WTC11 (cell line): ENCODE measurements at regions not wholly inside any gene's neighbourhood (a gene's known extent, or its start where the extent isn't known, plus 50 kb on each side); places are given as distances from the start of the nearest gene placed in this dataset.

ENCODE experiments used
- ATAC-seq: fragments of 200-7000 bp; cut with Tn5 transposase; 2 replicates; pipeline ENCODE4 v1.10.0; 2021; ENCODE audit warnings: mild to moderate bottlenecking, moderate library complexity
- CTCF ChIA-PET: fragments of 300-600 bp; sonication (Branson Sonifier 250); formaldehyde crosslinking; loops from one replicate; lab custom pipeline; 2021; ENCODE audit warnings: antibody characterized with exemption; lab: Charles Lee
- POLR2A ChIA-PET: fragments of 350-600 bp; sonication (Branson Sonifier 250); formaldehyde crosslinking; loops from one replicate; lab custom pipeline; 2021; ENCODE audit warnings: antibody characterized with exemption; lab: Charles Lee
- DNase-seq: peaks from one replicate; pipeline ENCODE4 v3.0.0; 2021; ENCODE audit warnings: low spot score
- H3K27ac Mint-ChIP-seq: 2 replicates; pipeline ENCODE4 v1.8.0; 2021; ENCODE audit warnings: mixed read lengths
- H3K27me3 Mint-ChIP-seq: 2 replicates; pipeline ENCODE4 v1.8.0; 2021; ENCODE audit warnings: low read depth, mild to moderate bottlenecking, moderate library complexity, mixed read lengths
- H3K36me3 Mint-ChIP-seq: 2 replicates; pipeline ENCODE4 v1.8.0; 2021; ENCODE audit warnings: mixed read lengths
- H3K4me1 Mint-ChIP-seq: 2 replicates; pipeline ENCODE4 v1.8.0; 2022; ENCODE audit warnings: mixed read lengths
- H3K4me3 Mint-ChIP-seq: 2 replicates; pipeline ENCODE4 v1.8.0; 2021; ENCODE audit warnings: mild to moderate bottlenecking, moderate library complexity, mixed read lengths
- H3K9me3 Mint-ChIP-seq: 2 replicates; pipeline ENCODE4 v1.8.0; 2021; ENCODE audit warnings: mixed read lengths
- ATF1 ChIP-seq: sonication (generic); formaldehyde crosslinking; IDR thresholded peaks from 2 replicates; pipeline ENCODE4 v1.8.1; 2023; ENCODE audit warnings: mild to moderate bottlenecking, moderate library complexity, missing genetic modification reagents
- CDX4 ChIP-seq: fragments of 250-450 bp; sonication (Bioruptor Pico); IDR thresholded peaks from 2 replicates; pipeline ENCODE4 v1.9.0; 2021; ENCODE audit warnings: moderate library complexity, mild to moderate bottlenecking, inconsistent platforms, borderline replicate concordance
- E2F5 ChIP-seq: sonication (generic); formaldehyde crosslinking; IDR thresholded peaks from 2 replicates; pipeline ENCODE4 v1.8.1; 2022; ENCODE audit warnings: mild to moderate bottlenecking, moderate library complexity, missing genetic modification reagents
- ESRRA ChIP-seq: sonication (generic); formaldehyde crosslinking; IDR thresholded peaks from 2 replicates; pipeline ENCODE4 v1.8.1; 2022; ENCODE audit warnings: mild to moderate bottlenecking, missing genetic modification reagents, borderline replicate concordance
- ETV6 ChIP-seq: sonication (generic); formaldehyde crosslinking; IDR thresholded peaks from 2 replicates; pipeline ENCODE4 v1.8.1; 2022; ENCODE audit warnings: mild to moderate bottlenecking, missing genetic modification reagents
- FOXK1 ChIP-seq: sonication (generic); formaldehyde crosslinking; IDR thresholded peaks from 2 replicates; pipeline ENCODE4 v1.8.0; 2022; ENCODE audit warnings: mild to moderate bottlenecking, moderate library complexity, missing genetic modification reagents
- JAZF1 ChIP-seq: fragments of 250-450 bp; sonication (Bioruptor Pico); IDR thresholded peaks from 2 replicates; pipeline ENCODE4 v1.9.0; 2021; ENCODE audit warnings: moderate library complexity, mild to moderate bottlenecking, inconsistent platforms
- MAX ChIP-seq: sonication (generic); formaldehyde crosslinking; IDR thresholded peaks from 2 replicates; pipeline ENCODE4 v1.8.0; 2022; ENCODE audit warnings: mild to moderate bottlenecking, missing genetic modification reagents
- NFATC4 ChIP-seq: fragments of 250-450 bp; sonication (Bioruptor Pico); IDR thresholded peaks from 2 replicates; pipeline ENCODE4 v1.9.0; 2021; ENCODE audit warnings: mild to moderate bottlenecking
- NFE2L1 ChIP-seq: sonication (generic); formaldehyde crosslinking; IDR thresholded peaks from 2 replicates; pipeline ENCODE4 v1.8.1; 2023; ENCODE audit warnings: missing genetic modification reagents
- NFYB ChIP-seq: sonication (generic); formaldehyde crosslinking; conservative IDR thresholded peaks from 2 replicates; pipeline ENCODE4 v1.8.0; 2022; ENCODE audit warnings: low read depth, missing genetic modification reagents
- OVOL2 ChIP-seq: fragments of 250-450 bp; sonication (Bioruptor Pico); IDR thresholded peaks from 2 replicates; pipeline ENCODE4 v1.9.0; 2021; ENCODE audit warnings: mild to moderate bottlenecking, borderline replicate concordance
- PRRX2 ChIP-seq: fragments of 250-450 bp; sonication (Bioruptor Pico); IDR thresholded peaks from 2 replicates; pipeline ENCODE4 v1.8.0; 2021; ENCODE audit warnings: mild to moderate bottlenecking
- RORB ChIP-seq: fragments of 250-450 bp; sonication (Bioruptor Pico); IDR thresholded peaks from 2 replicates; pipeline ENCODE4 v1.9.0; 2021; ENCODE audit warnings: mild to moderate bottlenecking
- SMAD3 ChIP-seq: sonication (generic); formaldehyde crosslinking; IDR thresholded peaks from 2 replicates; pipeline ENCODE4 v1.8.0; 2022; ENCODE audit warnings: missing genetic modification reagents, mild to moderate bottlenecking, borderline replicate concordance
- SMAD4 ChIP-seq: sonication (generic); formaldehyde crosslinking; IDR thresholded peaks from 2 replicates; pipeline ENCODE4 v1.8.0; 2022; ENCODE audit warnings: mild to moderate bottlenecking, missing genetic modification reagents
- SP1 ChIP-seq: sonication (generic); formaldehyde crosslinking; conservative IDR thresholded peaks from 2 replicates; pipeline ENCODE4 v1.8.1; 2022; ENCODE audit warnings: missing genetic modification reagents
- TEAD1 ChIP-seq: sonication (generic); formaldehyde crosslinking; IDR thresholded peaks from 2 replicates; pipeline ENCODE4 v1.8.0; 2022; ENCODE audit warnings: mild to moderate bottlenecking, missing genetic modification reagents
- ZBTB43 ChIP-seq: sonication (generic); formaldehyde crosslinking; IDR thresholded peaks from 2 replicates; pipeline ENCODE4 v1.8.1; 2023; ENCODE audit warnings: mild to moderate bottlenecking, missing genetic modification reagents
- ZNF232 ChIP-seq: sonication (generic); formaldehyde crosslinking; IDR thresholded peaks from 2 replicates; pipeline ENCODE4 v1.8.0; 2022; ENCODE audit warnings: mild to moderate bottlenecking, missing genetic modification reagents
- ZNF263 ChIP-seq: sonication (generic); formaldehyde crosslinking; IDR thresholded peaks from 2 replicates; pipeline ENCODE4 v1.8.1; 2022; ENCODE audit warnings: low read depth, mild to moderate bottlenecking, moderate library complexity, missing genetic modification reagents
- ZNF423 ChIP-seq: fragments of 250-450 bp; sonication (Bioruptor Pico); IDR thresholded peaks from 2 replicates; pipeline ENCODE4 v2.1.2; 2022; ENCODE audit warnings: mild to moderate bottlenecking, moderate library complexity
- ZNF671 ChIP-seq: fragments of 250-450 bp; sonication (Bioruptor Pico); IDR thresholded peaks from 2 replicates; pipeline ENCODE4 v1.8.0; 2021; ENCODE audit warnings: mild to moderate bottlenecking
- TF ChIP-seq, protein P1 (sequence below): sonication (generic); formaldehyde crosslinking; conservative IDR thresholded peaks from 2 replicates; pipeline ENCODE4 v1.8.1; 2022; ENCODE audit warnings: mild to moderate bottlenecking, missing genetic modification reagents
- TF ChIP-seq, protein P2 (sequence below): fragments of 200-600 bp; IDR thresholded peaks from 2 replicates; pipeline ENCODE4 v1.8.0; 2022; ENCODE audit warnings: antibody characterized with exemption

- Mint-ChIP-seq H3K4me1 (no peaks in the 10 kb centered on the region), H3K27ac (no peak overlapping the region), H3K9me3 (peaks cover 20% of the 10 kb centered on the region), H3K27me3 (no peaks in the 10 kb centered on the region), H3K36me3 (no peaks in the 10 kb centered on the region), H3K4me3 (no peak overlapping the region)
- DNase-seq = no peak
- no peak for ATAC-seq
- TF ChIP-seq OVOL2 (no peak), NFATC4 (CRISPR knock-in tag) (no peak), ESRRA (CRISPR knock-in tag) (no peak), NFE2L1 (no peak), SP1 (CRISPR knock-in tag) (no peak), SMAD4 (CRISPR knock-in tag) (no peak), MAX (no peak), PRRX2 (CRISPR knock-in tag) (no peak), ZNF263 (no peak), ZNF423 (CRISPR knock-in tag) (no peak), CDX4 (no peak), ZNF232 (CRISPR knock-in tag) (no peak), JAZF1 (CRISPR knock-in tag) (no peak), FOXK1 (CRISPR knock-in tag) (no peak), ATF1 (CRISPR knock-in tag) (no peak), ETV6 (CRISPR knock-in tag) (no peak)
- TF ChIP-seq, protein P1, sequence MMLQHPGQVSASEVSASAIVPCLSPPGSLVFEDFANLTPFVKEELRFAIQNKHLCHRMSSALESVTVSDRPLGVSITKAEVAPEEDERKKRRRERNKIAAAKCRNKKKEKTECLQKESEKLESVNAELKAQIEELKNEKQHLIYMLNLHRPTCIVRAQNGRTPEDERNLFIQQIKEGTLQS (CRISPR knock-in tag) = no peak
- CTCF ChIA-PET = no interaction called here
- POLR2A ChIA-PET = no interaction called here
Measured at GRCh38 chr13:44003481-44003880, 123.8 kb downstream of the LACC1 start.

DNA sequence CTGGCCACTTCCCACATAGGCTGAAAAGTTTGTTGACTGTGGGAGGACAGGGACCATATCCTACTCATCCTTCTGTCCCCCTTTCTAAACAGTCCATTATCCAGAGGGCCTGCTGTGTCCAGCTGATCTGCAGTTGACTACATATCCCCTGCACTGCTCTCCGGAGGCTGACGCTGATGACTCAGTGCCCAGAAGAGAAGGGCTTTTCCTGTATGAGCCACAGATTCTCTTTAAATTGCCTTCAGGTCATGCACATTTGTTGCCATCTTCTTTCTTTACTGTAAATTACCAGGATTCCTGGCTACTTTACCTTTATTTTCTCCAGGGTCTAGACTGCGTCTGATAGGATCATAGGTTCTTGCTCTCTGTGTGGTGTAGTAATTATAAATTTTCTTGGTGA is 125.2 kb downstream of the LACC1 start:
- H3K4me1 Mint-ChIP-seq = no peaks in the 10 kb centered on the region
- DNase-seq (no peak), ATAC-seq (no peak)
- H3K27ac Mint-ChIP-seq = no peak overlapping the region
- ChIA-PET POLR2A (no interaction called here), CTCF (no interaction called here)
- peaks cover 20% of the 10 kb centered on the region for H3K9me3 Mint-ChIP-seq
- no peak overlapping the region for H3K4me3 Mint-ChIP-seq
- no peaks in the 10 kb centered on the region for H3K36me3 Mint-ChIP-seq
- no peak for TF ChIP-seq TEAD1
- TF ChIP-seq NFYB (CRISPR knock-in tag) = no peak
- TF ChIP-seq FOXK1 (CRISPR knock-in tag) = no peak
- no peak for TF ChIP-seq ZBTB43 (CRISPR knock-in tag)
- TF ChIP-seq SMAD3 = no peak
- TF ChIP-seq SMAD4 (CRISPR knock-in tag) = no peak
- TF ChIP-seq RORB (CRISPR knock-in tag) = no peak
- no peak for TF ChIP-seq MAX
- TF ChIP-seq ZNF671 (CRISPR knock-in tag) = no peak
- no peaks in the 10 kb centered on the region for H3K27me3 Mint-ChIP-seq

DNA sequence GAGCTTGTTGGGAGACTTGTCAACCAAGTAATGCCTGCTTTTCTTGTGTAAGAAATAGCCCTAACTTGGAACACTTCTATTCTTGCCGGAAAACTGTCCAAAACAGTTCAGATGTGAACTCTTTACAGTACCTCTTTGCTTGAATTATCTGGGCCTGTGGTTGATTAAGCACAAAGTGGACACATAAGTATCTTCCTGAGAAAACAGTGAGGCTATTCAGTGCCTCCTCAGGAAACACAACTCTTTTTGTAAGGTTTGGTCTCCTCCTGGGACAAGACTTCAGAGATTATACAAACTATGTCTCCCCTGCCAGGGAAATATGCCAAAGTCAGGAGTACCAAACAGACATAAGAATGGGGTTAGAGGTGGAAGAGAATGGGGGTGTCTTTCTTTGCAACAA is 127.7 kb downstream of the LACC1 start:
- TF ChIP-seq, protein P2, sequence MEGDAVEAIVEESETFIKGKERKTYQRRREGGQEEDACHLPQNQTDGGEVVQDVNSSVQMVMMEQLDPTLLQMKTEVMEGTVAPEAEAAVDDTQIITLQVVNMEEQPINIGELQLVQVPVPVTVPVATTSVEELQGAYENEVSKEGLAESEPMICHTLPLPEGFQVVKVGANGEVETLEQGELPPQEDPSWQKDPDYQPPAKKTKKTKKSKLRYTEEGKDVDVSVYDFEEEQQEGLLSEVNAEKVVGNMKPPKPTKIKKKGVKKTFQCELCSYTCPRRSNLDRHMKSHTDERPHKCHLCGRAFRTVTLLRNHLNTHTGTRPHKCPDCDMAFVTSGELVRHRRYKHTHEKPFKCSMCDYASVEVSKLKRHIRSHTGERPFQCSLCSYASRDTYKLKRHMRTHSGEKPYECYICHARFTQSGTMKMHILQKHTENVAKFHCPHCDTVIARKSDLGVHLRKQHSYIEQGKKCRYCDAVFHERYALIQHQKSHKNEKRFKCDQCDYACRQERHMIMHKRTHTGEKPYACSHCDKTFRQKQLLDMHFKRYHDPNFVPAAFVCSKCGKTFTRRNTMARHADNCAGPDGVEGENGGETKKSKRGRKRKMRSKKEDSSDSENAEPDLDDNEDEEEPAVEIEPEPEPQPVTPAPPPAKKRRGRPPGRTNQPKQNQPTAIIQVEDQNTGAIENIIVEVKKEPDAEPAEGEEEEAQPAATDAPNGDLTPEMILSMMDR = no peak
- TF ChIP-seq E2F5 (CRISPR knock-in tag) = no peak

More for the DNA sequence above, 127.7 kb downstream of the LACC1 start:
- no peak for ATAC-seq
- H3K36me3 Mint-ChIP-seq = no peaks in the 10 kb centered on the region
- peaks cover 7% of the 10 kb centered on the region for H3K4me1 Mint-ChIP-seq
- H3K9me3 Mint-ChIP-seq = peaks cover 7% of the 10 kb centered on the region
- no peak for DNase-seq
- no peak overlapping the region for H3K4me3 Mint-ChIP-seq
- ChIA-PET CTCF (no interaction called here), POLR2A (no interaction called here)
- H3K27ac Mint-ChIP-seq = no peak overlapping the region
- no peaks in the 10 kb centered on the region for H3K27me3 Mint-ChIP-seq
